Neural progenitor cell (in vitro differentiated cells): ENCODE measurements at regions not wholly inside any gene's neighbourhood (a gene's known extent, or its start where the extent isn't known, plus 50 kb on each side); places are given as distances from the start of the nearest gene placed in this dataset.

Source experiments
- EZH2 ChIP-seq: fragments of 200-600 bp; sonication (generic); IDR thresholded peaks from 2 replicates; pipeline ENCODE4 v1.6.1; 2017; ENCODE audit warnings: antibody characterized with exemption, mild to moderate bottlenecking, moderate library complexity
- EZH2phosphoT487 ChIP-seq: fragments of 200-600 bp; sonication (generic); IDR thresholded peaks from 2 replicates; pipeline ENCODE4 v1.6.1; 2017; ENCODE audit warnings: antibody characterized with exemption
- TF ChIP-seq, protein P1 (sequence below): fragments of 200-600 bp; sonication (generic); IDR thresholded peaks from 2 replicates; pipeline ENCODE4 v1.5.1; 2017; ENCODE audit warnings: antibody characterized with exemption, mild to moderate bottlenecking

DNA sequence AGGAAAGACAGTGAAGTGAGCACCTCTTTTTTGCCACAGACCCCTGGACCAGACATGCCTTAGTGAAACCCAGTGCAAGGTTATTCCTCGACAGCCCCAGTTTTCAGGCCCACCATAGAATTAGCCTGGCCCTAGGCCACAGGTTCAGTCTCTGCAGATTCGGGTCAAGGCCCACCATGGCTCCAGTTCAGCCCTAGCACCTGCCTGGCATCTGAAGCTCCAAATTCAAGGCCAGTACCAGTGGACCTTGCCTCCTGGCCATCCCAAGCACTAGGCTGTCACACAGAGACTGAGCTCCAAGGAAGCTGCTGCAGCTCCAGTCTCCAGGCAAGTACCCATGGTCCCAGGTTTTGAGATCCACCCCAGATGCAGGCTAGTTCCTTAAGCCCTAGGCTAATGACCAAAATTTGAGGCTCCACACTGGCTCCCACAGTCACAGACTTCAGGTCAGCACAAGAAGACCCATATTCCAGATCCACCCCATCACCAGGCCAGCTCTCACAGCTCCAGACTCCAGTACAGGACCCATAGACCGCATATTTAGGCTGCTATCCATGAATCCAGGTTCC, 877.5 kb upstream of the ADGRB3 start:
- TF ChIP-seq, protein P1, sequence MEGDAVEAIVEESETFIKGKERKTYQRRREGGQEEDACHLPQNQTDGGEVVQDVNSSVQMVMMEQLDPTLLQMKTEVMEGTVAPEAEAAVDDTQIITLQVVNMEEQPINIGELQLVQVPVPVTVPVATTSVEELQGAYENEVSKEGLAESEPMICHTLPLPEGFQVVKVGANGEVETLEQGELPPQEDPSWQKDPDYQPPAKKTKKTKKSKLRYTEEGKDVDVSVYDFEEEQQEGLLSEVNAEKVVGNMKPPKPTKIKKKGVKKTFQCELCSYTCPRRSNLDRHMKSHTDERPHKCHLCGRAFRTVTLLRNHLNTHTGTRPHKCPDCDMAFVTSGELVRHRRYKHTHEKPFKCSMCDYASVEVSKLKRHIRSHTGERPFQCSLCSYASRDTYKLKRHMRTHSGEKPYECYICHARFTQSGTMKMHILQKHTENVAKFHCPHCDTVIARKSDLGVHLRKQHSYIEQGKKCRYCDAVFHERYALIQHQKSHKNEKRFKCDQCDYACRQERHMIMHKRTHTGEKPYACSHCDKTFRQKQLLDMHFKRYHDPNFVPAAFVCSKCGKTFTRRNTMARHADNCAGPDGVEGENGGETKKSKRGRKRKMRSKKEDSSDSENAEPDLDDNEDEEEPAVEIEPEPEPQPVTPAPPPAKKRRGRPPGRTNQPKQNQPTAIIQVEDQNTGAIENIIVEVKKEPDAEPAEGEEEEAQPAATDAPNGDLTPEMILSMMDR = no peak
- TF ChIP-seq EZH2 (no peak), EZH2phosphoT487 (no peak)
